ENCODE measurements at regions not wholly inside any gene's neighbourhood (a gene's known extent, or its start where the extent isn't known, plus 50 kb on each side); places are given as distances from the start of the nearest gene placed in this dataset.

DNA sequence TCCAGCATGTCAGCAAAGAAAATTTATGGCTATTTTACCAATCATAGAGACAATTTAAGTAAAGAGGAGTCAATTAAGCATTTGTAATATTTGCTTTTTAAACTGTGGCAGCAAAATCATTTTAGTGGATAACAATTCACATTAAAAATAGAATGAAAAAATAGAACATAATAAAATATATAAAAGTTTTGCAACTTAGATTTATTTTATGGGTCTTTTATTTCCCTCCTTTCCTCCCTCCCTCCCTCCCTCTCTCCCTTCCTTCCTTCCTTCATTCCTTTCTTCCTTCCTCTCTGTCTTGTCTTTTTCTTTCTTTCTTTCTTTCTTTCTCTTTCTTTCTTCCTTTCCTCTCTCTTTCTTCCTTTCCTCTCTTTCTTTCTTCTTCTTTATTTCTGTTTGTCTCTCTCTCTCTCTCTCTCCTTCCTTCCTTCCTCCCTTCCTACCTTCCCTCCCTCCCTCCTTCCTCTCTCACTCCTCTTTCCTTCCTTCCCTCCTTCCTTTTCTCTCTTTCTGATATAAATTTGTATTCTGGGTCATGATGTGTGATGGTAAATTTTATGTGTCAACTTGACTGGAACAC lies 610.9 kb upstream of the CITED2 start:
- no peak for DNase-seq (ENCODE audit: low spot score)
- intact Hi-C loops (cut with DNase I) = loop anchor here (10.0 kb wide), 1 partner anchor 441 kb away; no protein-coding TSS in a partner anchor
- TF ChIP-seq, protein P1, sequence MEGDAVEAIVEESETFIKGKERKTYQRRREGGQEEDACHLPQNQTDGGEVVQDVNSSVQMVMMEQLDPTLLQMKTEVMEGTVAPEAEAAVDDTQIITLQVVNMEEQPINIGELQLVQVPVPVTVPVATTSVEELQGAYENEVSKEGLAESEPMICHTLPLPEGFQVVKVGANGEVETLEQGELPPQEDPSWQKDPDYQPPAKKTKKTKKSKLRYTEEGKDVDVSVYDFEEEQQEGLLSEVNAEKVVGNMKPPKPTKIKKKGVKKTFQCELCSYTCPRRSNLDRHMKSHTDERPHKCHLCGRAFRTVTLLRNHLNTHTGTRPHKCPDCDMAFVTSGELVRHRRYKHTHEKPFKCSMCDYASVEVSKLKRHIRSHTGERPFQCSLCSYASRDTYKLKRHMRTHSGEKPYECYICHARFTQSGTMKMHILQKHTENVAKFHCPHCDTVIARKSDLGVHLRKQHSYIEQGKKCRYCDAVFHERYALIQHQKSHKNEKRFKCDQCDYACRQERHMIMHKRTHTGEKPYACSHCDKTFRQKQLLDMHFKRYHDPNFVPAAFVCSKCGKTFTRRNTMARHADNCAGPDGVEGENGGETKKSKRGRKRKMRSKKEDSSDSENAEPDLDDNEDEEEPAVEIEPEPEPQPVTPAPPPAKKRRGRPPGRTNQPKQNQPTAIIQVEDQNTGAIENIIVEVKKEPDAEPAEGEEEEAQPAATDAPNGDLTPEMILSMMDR (IDR thresholded peaks at IDR 0.05) = no peak
- no peak for TF ChIP-seq POLR2AphosphoS5 (IDR thresholded peaks at IDR 0.05)
- no peak for TF ChIP-seq POLR2A (IDR thresholded peaks at IDR 0.05)
- Histone ChIP-seq H3K4me3 (no peak overlapping the region), H3K4me1 (replicated peaks) (peaks cover 6% of the 10 kb centered on the region), H3K27me3 (replicated peaks; ENCODE audit: insufficient read depth) (no peaks in the 10 kb centered on the region), H3K27ac (no peak overlapping the region), H3K36me3 (no peaks in the 10 kb centered on the region), H3K9me3 (no peaks in the 10 kb centered on the region)

DNA sequence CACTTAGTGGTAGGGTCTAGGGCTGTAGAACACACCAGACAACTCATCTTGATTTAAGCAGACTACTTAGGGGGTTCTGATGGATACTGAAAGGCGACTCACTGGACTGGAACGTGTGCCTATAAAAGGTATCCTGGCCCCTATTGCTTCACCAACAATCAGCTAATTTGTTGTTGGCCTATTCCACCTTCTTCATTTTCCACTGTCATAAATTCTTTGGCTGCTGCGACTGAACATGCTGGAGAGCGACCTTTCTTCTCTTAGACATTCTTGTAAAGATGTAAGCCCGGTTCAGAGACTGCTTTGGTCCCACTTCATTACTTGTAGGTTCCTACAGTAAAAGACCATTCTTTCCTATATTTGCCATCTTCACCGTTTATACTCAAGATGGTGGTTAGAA lies 609.9 kb upstream of the CITED2 start:
- intact Hi-C loops (cut with DNase I) = loop anchor here (5.0 to 10.0 kb wide), 2 partner anchors 440 to 612 kb away; partner anchors contain the start of gene CITED2
- H3K4me1 ChIP-seq (replicated peaks) = peaks cover 6% of the 10 kb centered on the region
- no peak overlapping the region for H3K4me3 ChIP-seq
- 68% methylated on average over 6 of the region's 6 CpGs for WGBS
- DNase-seq (ENCODE audit: low spot score) = no peak
- peak overlapping the region in 1 of 2 donors; percentile 35 for H3K27ac ChIP-seq
- no peaks in the 10 kb centered on the region for H3K36me3 ChIP-seq
- no peaks in the 10 kb centered on the region for H3K9me3 ChIP-seq
- H3K27me3 ChIP-seq (replicated peaks; ENCODE audit: insufficient read depth) = no peaks in the 10 kb centered on the region
- TF ChIP-seq, protein P1 (IDR thresholded peaks at IDR 0.05) = no peak
- TF ChIP-seq POLR2A (IDR thresholded peaks at IDR 0.05) = no peak
- no peak for TF ChIP-seq POLR2AphosphoS5 (IDR thresholded peaks at IDR 0.05)

DNA sequence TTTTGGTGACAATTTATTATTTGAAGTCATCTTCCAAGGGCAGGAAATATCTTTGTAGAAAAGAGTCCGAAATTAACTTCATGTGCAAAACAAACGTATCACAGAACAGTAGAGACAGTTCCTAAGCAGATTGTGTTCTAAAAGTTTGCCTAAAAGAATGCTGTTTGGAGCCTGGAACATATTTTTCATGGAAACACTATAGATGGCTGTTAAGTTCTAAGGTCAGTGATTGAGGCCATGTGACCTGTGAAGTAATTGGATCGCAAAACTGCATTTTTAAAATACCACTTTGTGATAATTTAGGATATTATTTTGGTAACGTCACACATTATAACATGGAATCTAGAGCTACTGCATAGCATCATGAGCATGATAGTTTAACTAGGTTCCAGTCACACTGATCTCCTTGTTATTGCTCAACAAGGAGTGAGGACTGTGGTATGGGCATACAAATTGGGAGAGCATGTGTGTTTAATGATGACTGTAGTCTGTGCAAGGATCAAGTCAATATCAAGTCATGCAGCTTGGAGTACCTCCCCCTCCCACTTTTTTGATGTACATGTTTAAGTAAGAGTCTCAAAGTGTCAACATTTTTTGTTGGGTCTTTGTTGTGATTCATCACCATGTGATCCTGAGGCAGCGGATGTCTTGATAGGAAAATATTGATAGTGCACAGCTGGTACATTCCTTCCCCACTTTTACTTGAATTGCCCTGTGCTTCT lies 609.3 kb upstream of the CITED2 start:
- no peak for DNase-seq (ENCODE audit: low spot score)
- intact Hi-C loops (cut with DNase I) = loop anchor here (5.0 to 10.0 kb wide), 2 partner anchors 439 to 611 kb away; partner anchors contain the start of gene CITED2
- Histone ChIP-seq H3K9me3 (no peaks in the 10 kb centered on the region), H3K36me3 (no peaks in the 10 kb centered on the region), H3K27ac (peak overlapping the region in 1 of 2 donors; percentile 35), H3K4me1 (replicated peaks) (peaks cover 6% of the 10 kb centered on the region), H3K4me3 (no peak overlapping the region), H3K27me3 (replicated peaks; ENCODE audit: insufficient read depth) (no peaks in the 10 kb centered on the region)
- TF ChIP-seq POLR2AphosphoS5 (IDR thresholded peaks at IDR 0.05) (no peak), POLR2A (IDR thresholded peaks at IDR 0.05) (no peak)
- TF ChIP-seq, protein P1 (IDR thresholded peaks at IDR 0.05) = no peak
- WGBS = 52% methylated on average over 5 of the region's 5 CpGs

DNA sequence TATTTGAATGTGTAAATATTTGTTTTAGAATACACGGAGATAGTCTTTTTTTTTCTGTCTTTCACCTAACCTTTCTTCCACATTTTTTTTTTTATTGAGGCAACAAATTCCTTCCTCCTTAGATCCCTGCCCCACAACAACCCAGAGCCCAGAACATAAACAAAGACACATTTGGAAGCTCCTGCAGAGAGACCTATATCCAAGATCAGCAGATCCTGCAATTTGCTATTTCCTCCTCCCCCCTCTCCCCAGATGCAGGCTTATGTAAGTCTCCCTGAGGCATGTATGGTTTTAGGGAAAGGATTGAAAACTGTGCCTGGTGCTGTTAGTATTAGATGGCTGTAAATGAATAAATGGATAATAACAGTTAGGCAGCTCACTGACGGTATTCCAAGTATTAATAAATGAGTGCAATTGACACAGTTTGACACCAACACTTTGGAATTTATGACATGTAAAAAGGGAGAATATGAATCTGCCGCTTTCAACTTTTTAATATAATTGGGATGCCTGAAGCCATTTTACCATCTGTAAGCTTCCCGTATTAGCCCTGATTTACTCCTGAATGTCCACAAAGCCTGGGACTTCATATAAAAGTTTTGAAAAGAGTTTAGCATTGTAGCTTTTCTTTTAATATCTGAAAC lies 608.3 kb upstream of the CITED2 start:
- no peak overlapping the region for H3K27ac ChIP-seq
- no peak for DNase-seq (ENCODE audit: low spot score)
- WGBS = 18% methylated on average over 4 of the region's 4 CpGs
- peaks cover 6% of the 10 kb centered on the region for H3K4me1 ChIP-seq (replicated peaks)
- H3K9me3 ChIP-seq = no peaks in the 10 kb centered on the region
- no peak overlapping the region for H3K4me3 ChIP-seq
- TF ChIP-seq, protein P1 (IDR thresholded peaks at IDR 0.05) = no peak
- TF ChIP-seq POLR2AphosphoS5 (IDR thresholded peaks at IDR 0.05) (no peak), POLR2A (IDR thresholded peaks at IDR 0.05) (no peak)
- no peaks in the 10 kb centered on the region for H3K27me3 ChIP-seq (replicated peaks; ENCODE audit: insufficient read depth)
- intact Hi-C loops (cut with DNase I) = loop anchor here (5.0 to 10.0 kb wide), 2 partner anchors 438 to 610 kb away; partner anchors contain the start of gene CITED2
- H3K36me3 ChIP-seq = no peaks in the 10 kb centered on the region
